Endothelial cell (in vitro differentiated cells): ENCODE measurements at regions not wholly inside any gene's neighbourhood (a gene's known extent, or its start where the extent isn't known, plus 50 kb on each side); places are given as distances from the start of the nearest gene placed in this dataset.

Source experiments
- DNase-seq: peaks from one replicate; pipeline ENCODE4 v3.0.0; 2021; ENCODE audit warnings: low spot score
- H3K27ac Mint-ChIP-seq: one replicate; pipeline ENCODE4 v1.8.0; 2021; ENCODE audit warnings: mixed read lengths, inconsistent platforms; ENCODE audit not compliant: unreplicated experiment
- H3K27me3 Mint-ChIP-seq: one replicate; pipeline ENCODE4 v1.8.0; 2021; ENCODE audit warnings: mild to moderate bottlenecking, moderate library complexity, mixed read lengths, inconsistent platforms; ENCODE audit not compliant: unreplicated experiment
- H3K36me3 Mint-ChIP-seq: one replicate; pipeline ENCODE4 v1.8.0; 2021; ENCODE audit warnings: mild to moderate bottlenecking, low read depth, mixed read lengths, inconsistent platforms; ENCODE audit not compliant: unreplicated experiment
- H3K4me1 Mint-ChIP-seq: one replicate; pipeline ENCODE4 v1.8.0; 2021; ENCODE audit warnings: mild to moderate bottlenecking, mixed read lengths, inconsistent platforms; ENCODE audit not compliant: unreplicated experiment
- H3K4me3 Mint-ChIP-seq: one replicate; pipeline ENCODE4 v1.8.0; 2021; ENCODE audit warnings: mild to moderate bottlenecking, mixed read lengths, inconsistent platforms; ENCODE audit not compliant: unreplicated experiment
- H3K9me3 Mint-ChIP-seq: one replicate; pipeline ENCODE4 v1.8.0; 2021; ENCODE audit warnings: mixed read lengths, inconsistent platforms; ENCODE audit not compliant: unreplicated experiment
- TF ChIP-seq, protein P1 (sequence below): fragments of 200-600 bp; sonication (generic); IDR thresholded peaks from one replicate; pipeline ENCODE4 v1.5.0; 2021; ENCODE audit warnings: antibody characterized with exemption; ENCODE audit not compliant: unreplicated experiment

DNA sequence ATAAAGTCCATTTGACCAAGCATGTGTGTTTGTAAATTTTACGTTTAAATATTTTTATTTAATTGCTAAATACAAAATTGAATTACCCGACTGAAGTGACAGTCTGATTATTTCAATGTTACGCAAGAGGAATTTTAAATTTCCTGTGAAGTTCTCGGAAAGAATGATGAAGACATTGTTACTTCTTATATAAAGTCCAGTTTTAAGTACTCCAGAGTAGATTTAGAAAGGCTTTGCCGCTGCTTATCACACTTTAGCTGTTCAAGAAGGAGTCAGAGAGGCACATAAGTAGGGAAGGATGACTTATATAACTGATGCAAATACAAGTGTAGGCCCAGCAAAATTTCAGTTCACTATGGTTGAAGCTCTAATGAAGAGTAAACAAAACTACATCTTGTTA lies 265.1 kb upstream of the CITED2 start:
- no peak overlapping the region for H3K4me3 Mint-ChIP-seq
- no peak for DNase-seq
- peaks cover 3% of the 10 kb centered on the region for H3K27me3 Mint-ChIP-seq
- TF ChIP-seq, protein P1, sequence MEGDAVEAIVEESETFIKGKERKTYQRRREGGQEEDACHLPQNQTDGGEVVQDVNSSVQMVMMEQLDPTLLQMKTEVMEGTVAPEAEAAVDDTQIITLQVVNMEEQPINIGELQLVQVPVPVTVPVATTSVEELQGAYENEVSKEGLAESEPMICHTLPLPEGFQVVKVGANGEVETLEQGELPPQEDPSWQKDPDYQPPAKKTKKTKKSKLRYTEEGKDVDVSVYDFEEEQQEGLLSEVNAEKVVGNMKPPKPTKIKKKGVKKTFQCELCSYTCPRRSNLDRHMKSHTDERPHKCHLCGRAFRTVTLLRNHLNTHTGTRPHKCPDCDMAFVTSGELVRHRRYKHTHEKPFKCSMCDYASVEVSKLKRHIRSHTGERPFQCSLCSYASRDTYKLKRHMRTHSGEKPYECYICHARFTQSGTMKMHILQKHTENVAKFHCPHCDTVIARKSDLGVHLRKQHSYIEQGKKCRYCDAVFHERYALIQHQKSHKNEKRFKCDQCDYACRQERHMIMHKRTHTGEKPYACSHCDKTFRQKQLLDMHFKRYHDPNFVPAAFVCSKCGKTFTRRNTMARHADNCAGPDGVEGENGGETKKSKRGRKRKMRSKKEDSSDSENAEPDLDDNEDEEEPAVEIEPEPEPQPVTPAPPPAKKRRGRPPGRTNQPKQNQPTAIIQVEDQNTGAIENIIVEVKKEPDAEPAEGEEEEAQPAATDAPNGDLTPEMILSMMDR: no peak
- H3K4me1 Mint-ChIP-seq: no peaks in the 10 kb centered on the region
- H3K9me3 Mint-ChIP-seq: no peaks in the 10 kb centered on the region
- H3K36me3 Mint-ChIP-seq: no peaks in the 10 kb centered on the region
- no peak overlapping the region for H3K27ac Mint-ChIP-seq

DNA sequence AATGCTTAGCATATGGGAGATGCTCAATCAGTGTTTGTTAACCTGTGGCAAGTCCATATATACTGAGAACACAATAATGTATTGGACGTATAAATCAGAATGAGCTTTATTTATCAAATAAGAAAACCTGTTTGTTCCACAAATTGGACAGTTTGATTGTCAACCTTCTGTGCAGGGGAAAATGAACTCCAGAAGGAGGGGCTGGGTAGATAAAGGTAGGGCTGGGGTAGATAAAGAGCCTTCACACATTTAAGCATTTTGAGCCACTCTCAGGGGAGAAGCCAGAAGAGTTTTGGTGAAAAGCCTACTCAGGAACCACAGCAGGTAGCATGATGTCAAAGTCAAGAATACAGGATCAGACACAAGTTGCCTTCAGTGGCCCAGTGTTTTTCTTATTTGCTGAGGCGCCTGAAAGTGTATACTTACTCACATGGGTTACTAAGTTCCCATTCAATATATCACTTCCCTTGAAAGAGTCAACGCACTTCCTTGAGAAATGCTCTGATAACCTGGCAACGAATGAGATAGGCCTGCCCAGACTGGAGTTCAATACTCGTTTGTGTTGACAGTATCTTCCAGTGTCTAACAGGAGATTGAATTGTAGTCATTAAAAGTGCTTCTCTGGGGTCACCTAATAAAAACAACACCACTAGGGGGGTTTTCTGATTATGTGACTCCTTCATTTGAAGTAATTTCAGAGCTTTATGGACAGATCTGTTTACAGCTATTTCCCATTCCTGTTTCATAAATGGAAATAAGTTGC lies 263.9 kb upstream of the CITED2 start:
- no peaks in the 10 kb centered on the region for H3K36me3 Mint-ChIP-seq
- TF ChIP-seq, protein P1: no peak
- no peak overlapping the region for H3K27ac Mint-ChIP-seq
- no peaks in the 10 kb centered on the region for H3K9me3 Mint-ChIP-seq
- DNase-seq: no peak
- H3K4me1 Mint-ChIP-seq: no peaks in the 10 kb centered on the region
- no peaks in the 10 kb centered on the region for H3K27me3 Mint-ChIP-seq
- H3K4me3 Mint-ChIP-seq: no peak overlapping the region

DNA sequence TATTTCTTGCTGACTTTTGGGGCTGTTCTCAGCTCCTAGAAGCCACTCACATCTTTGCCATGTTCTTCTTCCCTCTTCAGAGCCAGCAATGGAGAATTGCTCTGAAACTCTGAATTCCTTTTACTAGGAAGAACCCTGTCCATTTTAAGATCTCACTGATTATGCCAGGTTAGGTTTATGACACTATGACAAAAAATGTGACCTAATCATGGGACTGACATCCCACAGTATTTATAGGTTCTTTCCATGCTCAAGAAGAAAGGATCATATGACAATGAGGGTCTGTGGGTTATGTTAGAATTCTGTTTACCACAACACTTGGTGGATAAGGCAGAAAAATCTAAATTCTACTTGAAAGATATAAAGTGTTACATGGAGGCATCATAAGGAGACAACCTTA lies 263.3 kb upstream of the CITED2 start:
- DNase-seq: no peak
- Mint-ChIP-seq H3K27me3 (no peaks in the 10 kb centered on the region), H3K4me3 (no peak overlapping the region), H3K9me3 (no peaks in the 10 kb centered on the region), H3K36me3 (no peaks in the 10 kb centered on the region), H3K4me1 (no peaks in the 10 kb centered on the region), H3K27ac (no peak overlapping the region)
- TF ChIP-seq, protein P1: no peak

DNA sequence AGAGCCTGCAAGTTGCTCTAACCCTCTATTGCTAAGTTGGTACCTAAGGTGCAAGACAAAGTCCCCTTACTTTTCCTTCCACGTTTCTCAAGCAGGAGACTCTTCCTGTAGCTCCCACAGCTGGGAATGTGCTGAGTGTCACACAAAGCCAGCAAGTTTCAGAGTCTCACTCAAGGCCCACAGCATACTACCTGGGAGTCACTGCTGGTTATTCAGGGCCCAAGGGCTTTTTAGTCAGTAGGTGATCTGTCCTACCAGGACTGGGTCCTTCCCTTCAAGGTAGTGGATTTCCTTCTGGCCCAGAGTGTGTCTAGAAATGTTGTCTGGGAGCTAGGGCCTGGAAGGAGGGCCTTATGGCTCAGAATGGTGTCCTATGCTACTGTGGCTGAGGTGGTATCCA lies 261.9 kb upstream of the CITED2 start:
- Mint-ChIP-seq H3K4me3 (no peak overlapping the region), H3K9me3 (no peaks in the 10 kb centered on the region), H3K36me3 (no peaks in the 10 kb centered on the region), H3K4me1 (no peaks in the 10 kb centered on the region), H3K27me3 (no peaks in the 10 kb centered on the region), H3K27ac (no peak overlapping the region)
- TF ChIP-seq, protein P1: no peak
- no peak for DNase-seq

DNA sequence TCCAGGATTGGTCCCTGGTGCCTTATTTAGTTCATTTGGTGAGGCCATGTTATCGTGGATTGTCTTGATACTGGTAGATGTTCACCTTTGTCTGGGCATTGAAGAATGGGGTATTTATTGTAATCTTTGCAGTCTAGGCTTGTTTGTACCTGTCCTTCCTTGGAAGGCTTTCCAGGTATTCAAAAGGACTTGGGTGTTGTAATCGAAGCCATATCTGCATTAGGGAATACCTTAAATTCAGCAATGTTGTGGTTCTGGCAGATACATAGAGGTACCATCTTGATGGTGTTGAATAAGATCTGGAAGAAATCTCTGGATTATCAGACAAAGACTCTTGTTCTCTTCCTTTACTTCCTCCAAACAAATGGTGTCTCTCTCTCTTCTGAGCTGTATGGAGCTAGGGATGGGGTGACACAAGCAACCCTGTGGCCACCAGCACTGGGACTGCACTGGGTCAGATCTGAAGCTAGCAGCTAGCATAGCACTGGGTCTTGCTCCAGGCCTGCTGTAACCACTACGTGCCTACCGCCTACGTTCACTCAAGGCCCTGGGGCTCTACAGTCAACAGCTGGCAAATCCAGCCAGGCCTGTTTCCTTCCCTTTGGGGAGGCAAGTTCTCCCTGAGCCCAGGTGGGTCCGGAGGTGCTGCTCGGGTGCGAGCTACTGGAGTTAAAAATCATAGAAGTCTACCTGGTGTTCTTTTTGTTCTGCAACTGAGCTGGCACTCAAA lies 261.1 kb upstream of the CITED2 start:
- TF ChIP-seq, protein P1: no peak
- Mint-ChIP-seq H3K4me3 (no peak overlapping the region), H3K27me3 (no peaks in the 10 kb centered on the region), H3K9me3 (no peaks in the 10 kb centered on the region), H3K27ac (no peak overlapping the region), H3K4me1 (no peaks in the 10 kb centered on the region), H3K36me3 (no peaks in the 10 kb centered on the region)
- DNase-seq: no peak
